DMS153 treated with DMSO at 0.1 percent for 48 hours (cell line): ENCODE measurements at regions not wholly inside any gene's neighbourhood (a gene's known extent, or its start where the extent isn't known, plus 50 kb on each side); places are given as distances from the start of the nearest gene placed in this dataset.

Experiments
- DNase-seq: peaks from one replicate; lab custom pipeline; 2025; ENCODE audit not compliant: unreplicated experiment; lab: John Stamatoyannopoulos, UW

DNA sequence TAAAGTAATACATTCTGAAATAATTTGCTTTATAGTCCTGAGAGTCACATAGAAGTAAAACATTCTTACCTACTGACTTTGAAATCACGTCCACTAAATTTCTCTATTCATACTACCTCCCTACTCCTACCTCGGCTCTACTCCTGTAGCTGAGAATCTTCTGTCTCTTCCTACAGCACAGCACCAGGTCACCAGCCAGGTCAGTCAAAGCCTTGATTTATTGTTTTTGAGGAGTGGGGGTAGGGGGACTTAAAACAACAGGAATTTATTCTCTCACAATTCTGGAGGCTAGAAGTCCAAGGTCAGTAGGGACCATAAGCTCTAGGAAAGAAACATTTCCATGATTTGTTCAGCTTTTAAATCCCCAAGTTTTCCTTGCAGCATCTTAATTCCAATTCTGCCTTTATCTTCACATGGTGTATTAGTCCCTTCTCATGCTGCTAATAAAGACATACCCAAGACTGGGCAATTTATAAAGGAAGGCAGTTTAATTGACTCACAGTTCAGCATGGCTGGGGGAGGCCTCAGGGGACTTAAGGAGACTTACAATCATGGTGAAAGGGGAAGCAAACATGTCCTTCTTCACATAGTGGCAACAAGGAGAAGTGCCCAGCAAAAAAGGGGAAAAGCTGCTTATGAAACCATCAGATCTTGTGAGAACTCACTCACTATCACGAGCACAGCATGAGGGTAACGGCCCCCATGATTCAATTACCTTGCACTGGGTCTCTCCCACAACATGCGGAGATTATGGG is 49.6 kb upstream of the CCNG1 start:
- no peak for DNase-seq
